ENCODE measurements at regions not wholly inside any gene's neighbourhood (a gene's known extent, or its start where the extent isn't known, plus 50 kb on each side); places are given as distances from the start of the nearest gene placed in this dataset.

DNA sequence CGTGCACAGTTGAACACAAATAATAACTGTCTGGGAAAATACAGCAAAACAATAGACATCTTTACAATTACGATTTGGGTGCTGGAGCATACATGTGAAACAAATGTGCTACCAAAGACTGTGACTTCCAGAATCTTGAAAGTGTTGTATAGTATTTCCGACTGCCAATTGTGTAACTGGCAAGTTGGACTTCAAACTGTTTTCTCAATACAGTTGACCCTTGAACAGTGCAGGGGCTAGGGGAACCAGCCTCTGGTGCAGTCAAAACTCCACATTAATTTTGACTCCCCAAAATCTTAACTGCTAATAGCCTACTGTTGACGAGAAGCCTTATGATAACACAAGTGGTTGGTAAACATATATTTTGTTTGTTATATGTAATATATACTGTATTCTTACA lies 904.2 kb downstream of the EPHA3 start:
- WGBS (ENCODE audit: insufficient coverage) = 74% methylated on average over 3 of the region's 4 CpGs
- H3K9me3 Mint-ChIP-seq (ENCODE audit: insufficient read depth) = peaks cover 5% of the 10 kb centered on the region
- Histone ChIP-seq H3K4me1 (ENCODE audit: control insufficient read depth in 2 of 2, insufficient read depth in 2 of 2, low read length in 2 of 2) (no peaks in the 10 kb centered on the region), H3K9ac (ENCODE audit: low read length) (no peak overlapping the region), H4K20me1 (ENCODE audit: control insufficient read depth, insufficient read depth, low read length, poor library complexity, severe bottlenecking) (no peaks in the 10 kb centered on the region), H3K27me3 (replicated peaks in 1 of 4; ENCODE audit: control extremely low read depth in 1 of 4, control insufficient read depth in 3 of 4, insufficient read depth in 4 of 4, low read length in 3 of 4) (no peaks in the 10 kb centered on the region), H3K79me2 (ENCODE audit: control insufficient read depth, insufficient read depth, low read length) (no peaks in the 10 kb centered on the region), H3K4me3 (ENCODE audit: control extremely low read depth in 1 of 5, extremely low read depth in 1 of 5, insufficient read depth in 1 of 5, low read depth in 2 of 5, low read length in 4 of 5) (no peak overlapping the region), H3K27ac (ENCODE audit: low read length in 2 of 2) (no peak overlapping the region), H2AFZ (ENCODE audit: insufficient read depth, low read depth, low read length, poor library complexity, severe bottlenecking) (no peak overlapping the region), H3K36me3 (replicated peaks in 1 of 2; ENCODE audit: control extremely low read depth in 1 of 2, control insufficient read depth in 1 of 2, extremely low read depth in 1 of 2, insufficient read depth in 2 of 2, low read length in 1 of 2) (no peaks in the 10 kb centered on the region), H3K4me2 (replicated peaks; ENCODE audit: low read depth, low read length, poor library complexity, severe bottlenecking) (no peak overlapping the region), H3K9me3 (ENCODE audit: control extremely low read depth in 1 of 3, control insufficient read depth in 2 of 3, insufficient read depth in 1 of 3, low read length in 2 of 3) (no peaks in the 10 kb centered on the region)
- POLR2A ChIA-PET = no interaction called here
- TF ChIP-seq, protein P1, sequence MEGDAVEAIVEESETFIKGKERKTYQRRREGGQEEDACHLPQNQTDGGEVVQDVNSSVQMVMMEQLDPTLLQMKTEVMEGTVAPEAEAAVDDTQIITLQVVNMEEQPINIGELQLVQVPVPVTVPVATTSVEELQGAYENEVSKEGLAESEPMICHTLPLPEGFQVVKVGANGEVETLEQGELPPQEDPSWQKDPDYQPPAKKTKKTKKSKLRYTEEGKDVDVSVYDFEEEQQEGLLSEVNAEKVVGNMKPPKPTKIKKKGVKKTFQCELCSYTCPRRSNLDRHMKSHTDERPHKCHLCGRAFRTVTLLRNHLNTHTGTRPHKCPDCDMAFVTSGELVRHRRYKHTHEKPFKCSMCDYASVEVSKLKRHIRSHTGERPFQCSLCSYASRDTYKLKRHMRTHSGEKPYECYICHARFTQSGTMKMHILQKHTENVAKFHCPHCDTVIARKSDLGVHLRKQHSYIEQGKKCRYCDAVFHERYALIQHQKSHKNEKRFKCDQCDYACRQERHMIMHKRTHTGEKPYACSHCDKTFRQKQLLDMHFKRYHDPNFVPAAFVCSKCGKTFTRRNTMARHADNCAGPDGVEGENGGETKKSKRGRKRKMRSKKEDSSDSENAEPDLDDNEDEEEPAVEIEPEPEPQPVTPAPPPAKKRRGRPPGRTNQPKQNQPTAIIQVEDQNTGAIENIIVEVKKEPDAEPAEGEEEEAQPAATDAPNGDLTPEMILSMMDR (IDR thresholded peaks at IDR 0.05) = no peak
- H3K27ac Mint-ChIP-seq = no peak overlapping the region
- intact Hi-C loops (cut with micrococcal nuclease) = no loop called here
- H3K4me1 Mint-ChIP-seq = no peaks in the 10 kb centered on the region
- H3K4me3 Mint-ChIP-seq = no peak overlapping the region
- CTCF ChIA-PET = no interaction called here
- DNase-seq (no peak), ATAC-seq (ENCODE audit: low read depth) (no peak)
- no peaks in the 10 kb centered on the region for H3K27me3 Mint-ChIP-seq

DNA sequence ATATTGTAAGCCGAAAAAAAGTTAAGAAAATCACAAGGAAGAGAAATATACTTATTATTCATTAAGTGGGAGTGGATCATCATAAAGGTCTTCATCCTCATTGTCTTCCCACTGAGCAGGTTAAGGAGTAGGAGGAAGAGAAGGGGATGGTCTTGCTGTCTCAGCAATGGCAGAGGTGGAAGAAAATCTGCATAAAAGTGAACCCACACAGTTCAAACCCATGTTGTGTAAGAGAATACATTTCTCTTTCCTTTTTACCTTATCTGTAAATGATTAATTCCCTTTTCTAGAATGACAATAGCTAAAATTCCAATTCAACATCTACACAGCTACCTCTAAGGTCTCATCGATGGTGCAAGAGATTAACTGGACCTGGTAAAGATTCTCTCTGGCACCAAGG lies 904.6 kb downstream of the EPHA3 start:
- no peaks in the 10 kb centered on the region for H3K27me3 Mint-ChIP-seq
- POLR2A ChIA-PET = no interaction called here
- 100% methylated on average over 1 of the region's 2 CpGs for WGBS (ENCODE audit: insufficient coverage)

More for the DNA sequence above, 904.6 kb downstream of the EPHA3 start:
- H2AFZ ChIP-seq (ENCODE audit: insufficient read depth, low read depth, low read length, poor library complexity, severe bottlenecking) = no peak overlapping the region
- Mint-ChIP-seq H3K4me3 (no peak overlapping the region), H3K9me3 (ENCODE audit: insufficient read depth) (peaks cover 5% of the 10 kb centered on the region), H3K4me1 (no peaks in the 10 kb centered on the region), H3K27ac (no peak overlapping the region)
- H3K9me3 ChIP-seq (ENCODE audit: control extremely low read depth in 1 of 3, control insufficient read depth in 2 of 3, insufficient read depth in 1 of 3, low read length in 2 of 3) = no peaks in the 10 kb centered on the region
- no peak overlapping the region for H3K27ac ChIP-seq (ENCODE audit: low read length in 2 of 2)
- H3K4me3 ChIP-seq (ENCODE audit: control extremely low read depth in 1 of 5, extremely low read depth in 1 of 5, insufficient read depth in 1 of 5, low read depth in 2 of 5, low read length in 4 of 5) = no peak overlapping the region
- DNase-seq (no peak), ATAC-seq (ENCODE audit: low read depth) (no peak)
- H3K36me3 ChIP-seq (replicated peaks in 1 of 2; ENCODE audit: control extremely low read depth in 1 of 2, control insufficient read depth in 1 of 2, extremely low read depth in 1 of 2, insufficient read depth in 2 of 2, low read length in 1 of 2) = no peaks in the 10 kb centered on the region
- no peaks in the 10 kb centered on the region for H3K4me1 ChIP-seq (ENCODE audit: control insufficient read depth in 2 of 2, insufficient read depth in 2 of 2, low read length in 2 of 2)
- intact Hi-C loops (cut with micrococcal nuclease) = no loop called here
- no peaks in the 10 kb centered on the region for H3K79me2 ChIP-seq (ENCODE audit: control insufficient read depth, insufficient read depth, low read length)
- CTCF ChIA-PET = no interaction called here
- H3K9ac ChIP-seq (ENCODE audit: low read length) = no peak overlapping the region
- TF ChIP-seq, protein P1 (IDR thresholded peaks at IDR 0.05) = no peak
- no peak for TF ChIP-seq EZH2 (IDR thresholded peaks at IDR 0.05; ENCODE audit: borderline replicate concordance, insufficient read depth, low read depth, low read length, poor library complexity, severe bottlenecking)
- no peaks in the 10 kb centered on the region for H3K27me3 ChIP-seq (replicated peaks in 1 of 4; ENCODE audit: control extremely low read depth in 1 of 4, control insufficient read depth in 3 of 4, insufficient read depth in 4 of 4, low read length in 3 of 4)
- no peak overlapping the region for H3K4me2 ChIP-seq (replicated peaks; ENCODE audit: low read depth, low read length, poor library complexity, severe bottlenecking)
- H4K20me1 ChIP-seq (ENCODE audit: control insufficient read depth, insufficient read depth, low read length, poor library complexity, severe bottlenecking) = no peaks in the 10 kb centered on the region
